Stomach smooth muscle (tissue), 2 donors: ENCODE measurements at regions not wholly inside any gene's neighbourhood (a gene's known extent, or its start where the extent isn't known, plus 50 kb on each side); places are given as distances from the start of the nearest gene placed in this dataset.

Source experiments
- H3K27ac ChIP-seq: one replicate; pipeline ENCODE4 v1.7.0; 2013; ENCODE audit warnings: mild to moderate bottlenecking, low read length, inconsistent platforms
- H3K27me3 ChIP-seq, 2 donors: one replicate each; pipeline ENCODE4 v1.7.0; 2013; ENCODE audit warnings: low read length in 2 of 2; ENCODE audit not compliant: insufficient read depth in 2 of 2, control insufficient read depth in 1 of 2
- H3K36me3 ChIP-seq, 2 donors: one replicate each; pipeline ENCODE4 v1.7.0; 2013; ENCODE audit warnings: low read length in 2 of 2; ENCODE audit not compliant: control insufficient read depth in 2 of 2, insufficient read depth in 2 of 2
- H3K4me1 ChIP-seq: one replicate; pipeline ENCODE4 v1.7.0; 2013; ENCODE audit warnings: low read length; ENCODE audit not compliant: control insufficient read depth, insufficient read depth
- H3K4me3 ChIP-seq, 2 donors: one replicate each; pipeline ENCODE4 v1.7.0; 2013; ENCODE audit warnings: low read length in 2 of 2
- H3K9ac ChIP-seq, 2 donors: one replicate each; pipeline ENCODE4 v1.7.0; 2013; ENCODE audit warnings: low read length in 2 of 2, mild to moderate bottlenecking in 1 of 2
- H3K9me3 ChIP-seq, 2 donors: one replicate each; pipeline ENCODE4 v1.7.0; 2013; ENCODE audit warnings: low read length in 2 of 2; ENCODE audit not compliant: control insufficient read depth in 2 of 2
- donor health status: healthy.
- donor health status: Pancreatic carcinoma.

- no peak overlapping the region for H3K9ac ChIP-seq
- no peaks in the 10 kb centered on the region for H3K9me3 ChIP-seq
- no peak overlapping the region for H3K4me3 ChIP-seq
- H3K4me1 ChIP-seq = no peaks in the 10 kb centered on the region
- no peaks in the 10 kb centered on the region for H3K27me3 ChIP-seq
- H3K27ac ChIP-seq = no peak overlapping the region
- H3K36me3 ChIP-seq = no peaks in the 10 kb centered on the region
Observed at GRCh38 chr17:70298929-70299531, 129.7 kb downstream of the KCNJ2 start.

GRCh38 chr17:70307430-70308225 lies 138.3 kb downstream of the KCNJ2 start:
- no peaks in the 10 kb centered on the region for H3K27me3 ChIP-seq
- H3K36me3 ChIP-seq = no peaks in the 10 kb centered on the region
- no peaks in the 10 kb centered on the region for H3K4me1 ChIP-seq
- H3K9ac ChIP-seq = no peak overlapping the region
- no peaks in the 10 kb centered on the region for H3K9me3 ChIP-seq
- no peak overlapping the region for H3K27ac ChIP-seq
- no peak overlapping the region for H3K4me3 ChIP-seq

DNA sequence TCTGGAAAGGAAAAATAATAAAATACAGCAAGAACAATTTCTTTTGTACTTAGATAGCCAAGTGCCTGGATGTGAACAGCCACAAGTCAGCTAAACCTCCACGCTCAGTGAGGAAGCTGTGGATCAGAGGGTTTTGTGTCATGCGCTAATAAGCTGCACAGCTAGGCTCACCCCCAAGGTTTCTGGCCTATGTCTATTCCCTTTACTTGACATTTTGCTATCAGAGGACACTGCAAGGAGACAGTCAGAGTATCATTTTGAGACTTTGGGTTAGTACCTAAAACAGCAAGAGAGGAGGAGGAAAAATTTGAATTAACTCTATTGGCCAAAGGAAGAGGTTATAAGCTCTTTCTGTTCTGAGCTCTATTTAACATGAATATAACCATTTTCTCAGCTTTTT lies 139.3 kb downstream of the KCNJ2 start:
- Histone ChIP-seq H3K9ac (no peak overlapping the region), H3K4me3 (no peak overlapping the region), H3K36me3 (no peaks in the 10 kb centered on the region), H3K4me1 (no peaks in the 10 kb centered on the region), H3K9me3 (no peaks in the 10 kb centered on the region), H3K27me3 (no peaks in the 10 kb centered on the region), H3K27ac (no peak overlapping the region)

DNA sequence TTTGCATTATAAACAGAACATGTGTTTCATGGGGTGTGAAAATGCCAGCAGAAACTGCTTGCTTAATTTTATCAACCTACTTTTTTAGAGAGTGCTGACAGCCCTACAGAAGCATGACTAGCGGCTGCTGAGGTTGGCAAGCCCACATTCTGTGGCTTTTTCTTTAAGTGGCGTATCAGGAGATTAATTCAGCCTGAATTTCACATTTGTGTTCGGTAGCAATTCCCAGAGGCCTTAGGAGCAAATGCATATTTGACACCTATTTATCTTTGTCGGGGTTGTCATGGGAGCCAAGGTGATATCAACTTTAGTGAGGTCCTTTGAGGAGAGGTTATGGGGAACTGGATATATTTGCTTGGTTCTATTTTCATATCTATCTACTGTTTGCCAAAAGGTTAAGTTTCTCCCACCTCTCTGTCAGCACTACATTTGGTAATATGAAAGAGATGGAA lies 140.9 kb downstream of the KCNJ2 start:
- H3K4me3 ChIP-seq = no peak overlapping the region
- no peak overlapping the region for H3K9ac ChIP-seq
- no peaks in the 10 kb centered on the region for H3K4me1 ChIP-seq
- H3K27me3 ChIP-seq = no peaks in the 10 kb centered on the region
- H3K36me3 ChIP-seq = no peaks in the 10 kb centered on the region
- H3K27ac ChIP-seq = no peak overlapping the region
- H3K9me3 ChIP-seq = no peaks in the 10 kb centered on the region

- no peaks in the 10 kb centered on the region for H3K9me3 ChIP-seq
- no peaks in the 10 kb centered on the region for H3K4me1 ChIP-seq
- no peak overlapping the region for H3K27ac ChIP-seq
- H3K36me3 ChIP-seq = no peaks in the 10 kb centered on the region
- H3K9ac ChIP-seq = no peak overlapping the region
- H3K4me3 ChIP-seq = no peak overlapping the region
- no peaks in the 10 kb centered on the region for H3K27me3 ChIP-seq
Observed at GRCh38 chr17:70313086-70313852, 143.9 kb downstream of the KCNJ2 start.

DNA sequence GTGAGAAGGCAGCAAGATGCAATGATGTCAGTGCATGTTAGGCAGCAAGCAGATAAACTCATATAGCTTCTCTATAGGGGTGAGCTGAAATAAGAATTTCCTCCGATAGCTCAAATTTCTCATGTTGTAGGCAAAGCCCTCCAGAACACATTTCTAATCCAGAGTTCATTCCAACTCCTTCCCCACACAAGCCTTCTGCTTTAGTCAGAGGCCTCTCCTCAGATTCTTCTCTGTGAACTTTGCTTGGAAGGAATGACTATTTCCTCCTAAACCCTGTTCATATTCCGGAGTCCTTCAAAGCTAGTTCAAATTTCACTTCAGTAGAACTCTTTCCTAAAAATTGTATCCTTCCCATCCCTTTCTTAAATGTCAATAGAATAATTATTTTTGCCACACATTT lies 144.8 kb downstream of the KCNJ2 start:
- Histone ChIP-seq H3K4me1 (no peaks in the 10 kb centered on the region), H3K36me3 (no peaks in the 10 kb centered on the region), H3K9me3 (no peaks in the 10 kb centered on the region), H3K27me3 (no peaks in the 10 kb centered on the region), H3K4me3 (no peak overlapping the region), H3K27ac (no peak overlapping the region), H3K9ac (no peak overlapping the region)

GRCh38 chr17:70314506-70314905 lies 145.2 kb downstream of the KCNJ2 start:
- Histone ChIP-seq H3K4me3 (no peak overlapping the region), H3K9ac (no peak overlapping the region), H3K4me1 (no peaks in the 10 kb centered on the region), H3K9me3 (no peaks in the 10 kb centered on the region), H3K27me3 (no peaks in the 10 kb centered on the region), H3K27ac (no peak overlapping the region), H3K36me3 (no peaks in the 10 kb centered on the region)

DNA sequence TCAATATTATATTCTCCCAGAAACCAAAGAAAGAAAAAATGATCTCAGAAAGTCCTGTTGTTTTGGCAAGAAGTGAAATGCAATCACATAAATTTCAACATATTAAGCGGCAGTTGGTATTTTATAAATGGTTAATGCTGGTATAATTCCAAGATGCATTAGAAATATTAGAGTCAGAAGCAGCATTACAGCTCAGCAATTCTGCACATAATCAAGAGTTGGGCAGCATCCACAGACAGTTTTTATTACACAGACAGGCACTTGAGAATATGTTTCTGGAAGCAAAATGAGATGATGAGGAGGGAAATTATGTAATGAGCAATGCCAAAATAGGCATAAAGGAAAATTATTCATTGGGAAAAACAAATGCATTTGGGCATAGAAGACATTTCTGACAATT lies 148.1 kb downstream of the KCNJ2 start:
- Histone ChIP-seq H3K27ac (no peak overlapping the region), H3K4me1 (no peaks in the 10 kb centered on the region)

GRCh38 chr17:70318051-70318450 lies 148.7 kb downstream of the KCNJ2 start:
- Histone ChIP-seq H3K9me3 (no peaks in the 10 kb centered on the region), H3K27me3 (no peaks in the 10 kb centered on the region), H3K4me3 (no peak overlapping the region), H3K9ac (no peak overlapping the region), H3K4me1 (no peaks in the 10 kb centered on the region), H3K27ac (no peak overlapping the region), H3K36me3 (no peaks in the 10 kb centered on the region)

More for the DNA sequence above, 148.1 kb downstream of the KCNJ2 start:
- Histone ChIP-seq H3K36me3 (no peaks in the 10 kb centered on the region), H3K9me3 (no peaks in the 10 kb centered on the region), H3K27me3 (no peaks in the 10 kb centered on the region), H3K9ac (no peak overlapping the region), H3K4me3 (no peak overlapping the region)

DNA sequence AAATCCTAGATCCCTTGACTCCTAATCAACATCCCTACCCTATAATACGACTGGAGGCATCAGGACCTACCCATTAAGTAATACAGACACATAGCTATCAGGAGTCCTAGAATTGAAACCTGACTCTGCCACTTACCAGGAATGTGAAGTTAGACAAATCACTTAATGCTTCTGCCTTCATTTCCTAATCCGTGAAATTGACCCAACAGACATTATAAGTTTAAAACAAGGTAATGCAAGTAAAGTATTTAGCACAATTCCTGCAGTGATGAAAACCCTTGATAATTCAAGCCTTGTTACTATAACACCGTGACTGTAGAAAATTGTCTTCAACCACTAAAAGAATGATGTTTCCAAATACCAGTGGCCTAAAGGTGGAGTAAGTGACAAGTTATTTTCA lies 150.2 kb downstream of the KCNJ2 start:
- Histone ChIP-seq H3K4me1 (no peaks in the 10 kb centered on the region), H3K9me3 (no peaks in the 10 kb centered on the region), H3K4me3 (no peak overlapping the region), H3K9ac (no peak overlapping the region), H3K27ac (no peak overlapping the region), H3K36me3 (no peaks in the 10 kb centered on the region), H3K27me3 (no peaks in the 10 kb centered on the region)
